OCI-LY1 (cell line): ENCODE measurements at regions not wholly inside any gene's neighbourhood (a gene's known extent, or its start where the extent isn't known, plus 50 kb on each side); places are given as distances from the start of the nearest gene placed in this dataset.

ENCODE experiments used
- H2AFZ ChIP-seq: fragments of 200-600 bp; sonication (generic), shearing (Covaris generic); 2 replicates; pipeline ENCODE4 v1.6.0; 2014; ENCODE audit warnings: antibody characterized with exemption, mild to moderate bottlenecking, low read length
- H3F3A ChIP-seq: fragments of 200-600 bp; sonication (generic), shearing (Covaris generic); 2 replicates; pipeline ENCODE4 v1.6.0; 2014; ENCODE audit warnings: mild to moderate bottlenecking, antibody characterized with exemption, low read length, moderate library complexity; ENCODE audit not compliant: insufficient read depth
- H3K27ac ChIP-seq: fragments of 200-600 bp; sonication (generic); 2 replicates; pipeline ENCODE4 v1.5.1; 2014; ENCODE audit warnings: low read length, mixed run types, mild to moderate bottlenecking, low read depth; ENCODE audit not compliant: poor library complexity, severe bottlenecking
- H3K27me3 ChIP-seq: fragments of 200-600 bp; sonication (generic); 2 replicates; pipeline ENCODE4 v1.6.0; 2014; ENCODE audit warnings: antibody characterized with exemption, mild to moderate bottlenecking, low read length, moderate library complexity; ENCODE audit not compliant: insufficient read depth
- H3K36me3 ChIP-seq: fragments of 200-600 bp; sonication (generic); 2 replicates; pipeline ENCODE4 v1.6.1; 2014; ENCODE audit warnings: mild to moderate bottlenecking, antibody characterized with exemption, low read length, moderate library complexity, mixed read lengths; ENCODE audit not compliant: insufficient read depth
- H3K4me1 ChIP-seq: fragments of 200-600 bp; sonication (generic); 2 replicates; pipeline ENCODE4 v1.5.1; 2014; ENCODE audit warnings: mild to moderate bottlenecking, low read length, moderate library complexity; ENCODE audit not compliant: insufficient read depth, severe bottlenecking
- H3K4me2 ChIP-seq: fragments of 200-600 bp; sonication (generic), shearing (Covaris generic); 2 replicates; pipeline ENCODE4 v1.6.1; 2014; ENCODE audit warnings: low read length
- H3K4me3 ChIP-seq: fragments of 200-600 bp; sonication (generic); 2 replicates; pipeline ENCODE4 v1.5.1; 2014; ENCODE audit warnings: low read length, low read depth, mild to moderate bottlenecking, mixed read lengths; ENCODE audit not compliant: poor library complexity, severe bottlenecking
- H3K79me2 ChIP-seq: fragments of 200-600 bp; shearing (Covaris generic); 2 replicates; pipeline ENCODE4 v1.6.1; 2016; ENCODE audit warnings: mixed run types, low read length, mixed read lengths; ENCODE audit not compliant: insufficient read depth
- H3K9ac ChIP-seq: fragments of 200-600 bp; sonication (generic), shearing (Covaris generic); 2 replicates; pipeline ENCODE4 v1.6.1; 2014; ENCODE audit warnings: mild to moderate bottlenecking, low read length, mixed read lengths
- H3K9me2 ChIP-seq: fragments of 200-600 bp; sonication (generic), shearing (Covaris generic); 2 replicates; pipeline ENCODE4 v1.6.1; 2014; ENCODE audit warnings: low read depth, mild to moderate bottlenecking, low read length, mixed read lengths
- H3K9me3 ChIP-seq: fragments of 200-600 bp; shearing (Covaris generic); 2 replicates; pipeline ENCODE4 v1.6.1; 2014; ENCODE audit warnings: low read length, mixed read lengths
- H4K20me1 ChIP-seq: fragments of 200-600 bp; sonication (generic), shearing (Covaris generic); 2 replicates; pipeline ENCODE4 v1.6.0; 2016; ENCODE audit warnings: mild to moderate bottlenecking, low read length; ENCODE audit not compliant: insufficient read depth
- EZH2 ChIP-seq: fragments of 200-600 bp; sonication (generic), shearing (Covaris generic); IDR thresholded peaks from 2 replicates; pipeline ENCODE4 v1.8.0; 2017; ENCODE audit warnings: borderline replicate concordance, mixed run types, mild to moderate bottlenecking, antibody characterized with exemption, low read length, moderate library complexity, mixed read lengths
- TF ChIP-seq, protein P1 (sequence below): fragments of 200-600 bp; sonication (generic), shearing (Covaris generic); IDR thresholded peaks from 2 replicates; pipeline ENCODE4 v1.5.1; 2017; ENCODE audit warnings: mild to moderate bottlenecking, antibody characterized with exemption, low read length, moderate library complexity, mixed read lengths

DNA sequence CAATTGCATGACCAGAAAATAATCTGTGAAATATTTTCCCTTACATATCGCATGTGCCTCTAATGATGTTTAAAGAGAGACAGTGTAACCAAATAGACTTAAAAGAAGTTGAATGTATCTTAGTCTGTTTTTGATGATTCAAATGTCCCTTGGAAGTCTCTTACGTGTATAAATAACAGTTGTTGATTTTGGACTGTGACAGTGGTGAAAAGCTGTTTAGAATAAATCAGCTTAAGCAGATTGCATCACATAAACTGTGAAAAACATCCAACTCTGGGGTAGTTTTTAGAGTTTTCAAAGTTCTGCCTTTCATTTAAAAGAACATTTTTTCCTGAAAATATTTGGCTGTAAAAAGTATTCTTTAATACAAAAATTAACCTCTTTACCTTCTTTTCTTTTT lies 301.1 kb downstream of the PRR16 start:
- no peak overlapping the region for H3K4me3 ChIP-seq
- no peak overlapping the region for H2AFZ ChIP-seq
- H3K4me1 ChIP-seq, result no peaks in the 10 kb centered on the region
- no peak overlapping the region for H3K9ac ChIP-seq
- H3K36me3 ChIP-seq, result no peaks in the 10 kb centered on the region
- H3K4me2 ChIP-seq, result no peak overlapping the region
- H4K20me1 ChIP-seq, result no peaks in the 10 kb centered on the region
- H3K79me2 ChIP-seq, result no peaks in the 10 kb centered on the region
- no peaks in the 10 kb centered on the region for H3K9me3 ChIP-seq
- H3K27me3 ChIP-seq, result no peaks in the 10 kb centered on the region
- H3F3A ChIP-seq, result no peaks in the 10 kb centered on the region
- no peaks in the 10 kb centered on the region for H3K9me2 ChIP-seq
- H3K27ac ChIP-seq, result no peak overlapping the region
- TF ChIP-seq EZH2, result no peak
- TF ChIP-seq, protein P1, sequence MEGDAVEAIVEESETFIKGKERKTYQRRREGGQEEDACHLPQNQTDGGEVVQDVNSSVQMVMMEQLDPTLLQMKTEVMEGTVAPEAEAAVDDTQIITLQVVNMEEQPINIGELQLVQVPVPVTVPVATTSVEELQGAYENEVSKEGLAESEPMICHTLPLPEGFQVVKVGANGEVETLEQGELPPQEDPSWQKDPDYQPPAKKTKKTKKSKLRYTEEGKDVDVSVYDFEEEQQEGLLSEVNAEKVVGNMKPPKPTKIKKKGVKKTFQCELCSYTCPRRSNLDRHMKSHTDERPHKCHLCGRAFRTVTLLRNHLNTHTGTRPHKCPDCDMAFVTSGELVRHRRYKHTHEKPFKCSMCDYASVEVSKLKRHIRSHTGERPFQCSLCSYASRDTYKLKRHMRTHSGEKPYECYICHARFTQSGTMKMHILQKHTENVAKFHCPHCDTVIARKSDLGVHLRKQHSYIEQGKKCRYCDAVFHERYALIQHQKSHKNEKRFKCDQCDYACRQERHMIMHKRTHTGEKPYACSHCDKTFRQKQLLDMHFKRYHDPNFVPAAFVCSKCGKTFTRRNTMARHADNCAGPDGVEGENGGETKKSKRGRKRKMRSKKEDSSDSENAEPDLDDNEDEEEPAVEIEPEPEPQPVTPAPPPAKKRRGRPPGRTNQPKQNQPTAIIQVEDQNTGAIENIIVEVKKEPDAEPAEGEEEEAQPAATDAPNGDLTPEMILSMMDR, result no peak

DNA sequence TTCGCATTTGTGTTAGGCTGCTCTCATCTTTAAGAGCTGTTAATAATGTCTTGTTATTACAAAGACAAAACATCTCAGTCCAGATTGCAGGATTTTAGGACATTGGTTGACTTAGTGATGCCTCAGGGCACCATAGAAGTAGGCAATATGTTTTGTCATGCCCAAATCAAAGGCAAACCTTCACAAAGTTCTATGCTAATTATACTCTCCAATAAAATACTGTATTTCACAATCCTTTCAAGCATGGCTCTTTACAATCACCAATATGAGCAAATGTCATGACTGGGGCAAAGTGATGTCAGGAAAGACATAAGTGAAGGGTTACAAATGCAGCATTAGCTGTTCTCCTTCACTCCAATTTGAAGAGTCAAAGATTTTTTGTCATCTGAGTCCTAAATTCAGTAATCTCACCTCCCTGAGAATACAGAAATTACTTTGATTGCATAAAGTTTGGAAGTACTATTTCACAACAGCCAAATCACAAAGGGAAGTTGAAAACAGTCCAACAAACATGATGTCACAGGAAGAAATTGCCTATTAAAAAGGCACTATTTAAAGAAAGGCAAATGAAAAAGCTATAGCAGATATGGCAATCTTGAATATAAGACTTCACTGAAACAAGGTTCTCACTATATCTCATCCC lies 303.2 kb downstream of the PRR16 start:
- Histone ChIP-seq H4K20me1 (no peaks in the 10 kb centered on the region), H3K36me3 (no peaks in the 10 kb centered on the region), H3K4me1 (no peaks in the 10 kb centered on the region), H3K9me2 (no peaks in the 10 kb centered on the region), H2AFZ (no peak overlapping the region), H3K27me3 (no peaks in the 10 kb centered on the region), H3K9ac (no peak overlapping the region), H3K9me3 (no peaks in the 10 kb centered on the region), H3K79me2 (no peaks in the 10 kb centered on the region), H3K4me2 (no peak overlapping the region), H3K4me3 (no peak overlapping the region), H3F3A (no peaks in the 10 kb centered on the region), H3K27ac (no peak overlapping the region)
- TF ChIP-seq, protein P1, result no peak
- no peak for TF ChIP-seq EZH2

DNA sequence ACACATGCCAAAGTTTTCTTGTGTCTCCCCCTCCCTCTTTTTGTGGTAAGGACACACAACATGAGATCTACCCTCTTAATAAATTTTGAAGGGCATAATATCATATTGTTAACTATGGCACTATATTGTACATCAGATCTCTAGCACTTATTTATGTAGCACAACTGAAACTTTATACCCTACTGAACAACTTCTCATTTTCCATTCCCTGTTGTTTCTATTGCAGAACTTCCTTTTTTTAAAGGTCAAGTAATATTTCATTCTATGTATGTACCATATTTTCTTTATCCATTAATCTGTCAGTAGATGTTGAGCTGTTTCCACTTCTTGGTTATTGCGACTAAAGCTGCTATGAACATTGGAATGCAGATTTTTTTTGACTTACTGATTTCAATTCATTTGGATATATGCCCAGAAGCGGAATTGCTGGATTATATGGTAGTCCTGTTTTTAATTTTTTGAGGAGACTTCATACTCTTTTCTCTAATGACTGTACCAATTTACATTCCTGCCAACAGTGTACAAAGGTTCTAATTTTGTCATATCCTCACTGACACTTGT lies 305.3 kb downstream of the PRR16 start:
- H3K4me1 ChIP-seq, result no peaks in the 10 kb centered on the region
- H2AFZ ChIP-seq, result no peak overlapping the region
- H3K4me3 ChIP-seq, result no peak overlapping the region
- H3K4me2 ChIP-seq, result no peak overlapping the region
- no peaks in the 10 kb centered on the region for H3K79me2 ChIP-seq
- no peaks in the 10 kb centered on the region for H3F3A ChIP-seq
- no peaks in the 10 kb centered on the region for H4K20me1 ChIP-seq
- H3K9me3 ChIP-seq, result no peaks in the 10 kb centered on the region
- TF ChIP-seq, protein P1, result no peak
- TF ChIP-seq EZH2, result no peak
- no peaks in the 10 kb centered on the region for H3K36me3 ChIP-seq
- H3K9me2 ChIP-seq, result no peaks in the 10 kb centered on the region
- H3K27me3 ChIP-seq, result no peaks in the 10 kb centered on the region
- H3K27ac ChIP-seq, result no peak overlapping the region
- H3K9ac ChIP-seq, result no peak overlapping the region
